IMR-90 (cell line): ENCODE measurements at regions not wholly inside any gene's neighbourhood (a gene's known extent, or its start where the extent isn't known, plus 50 kb on each side); places are given as distances from the start of the nearest gene placed in this dataset.

Experiments
- ATAC-seq: fragments of 200-7000 bp; cut with Tn5 transposase; 2 replicates; pipeline ENCODE4 v1.9.1; 2020; ENCODE audit warnings: low read depth, mild to moderate bottlenecking, moderate library complexity
- BruUV-seq: library from RNA; stranded (reverse); fragments of 400-500 nt; replicated peaks from 2 replicates; lab custom pipeline; 2021; lab: Mats Ljungman, UMichigan
- CTCF ChIA-PET: fragments of 300-600 bp; formaldehyde crosslinking; extraction: SDS; loops from one replicate; lab custom pipeline; 2021; ENCODE audit warnings: antibody characterized with exemption; lab: Yijun Ruan, JAX
- POLR2A ChIA-PET: fragments of 300-600 bp; sonication (Branson Sonifier 250); formaldehyde crosslinking; loops from one replicate; lab custom pipeline; 2022; ENCODE audit warnings: antibody characterized with exemption; ENCODE audit not compliant: unreplicated experiment; lab: Charles Lee
- DNase-seq: peaks from one replicate; pipeline ENCODE4 v3.0.0; 2013
- H2AFZ ChIP-seq: replicated peaks from 2 replicates; pipeline ENCODE3; 2013; ENCODE audit warnings: low read length, mild to moderate bottlenecking; ENCODE audit not compliant: poor library complexity
- H2AK5ac ChIP-seq: 2 replicates; pipeline ENCODE4 v1.6.1; 2013; ENCODE audit warnings: low read depth, low read length, inconsistent platforms
- H2AK9ac ChIP-seq: replicated peaks from 2 replicates; pipeline ENCODE3; 2013; ENCODE audit warnings: mild to moderate bottlenecking, low read depth, low read length, moderate library complexity; ENCODE audit not compliant: poor library complexity
- H2BK120ac ChIP-seq: 2 replicates; pipeline ENCODE4 v1.6.1; 2013; ENCODE audit warnings: low read depth, low read length, inconsistent platforms
- H2BK15ac ChIP-seq: 3 replicates; pipeline ENCODE4 v1.6.1; 2013; ENCODE audit warnings: low read depth, low read length, inconsistent platforms
- H2BK20ac ChIP-seq: 2 replicates; pipeline ENCODE4 v1.6.1; 2013; ENCODE audit warnings: low read depth, mild to moderate bottlenecking, inconsistent platforms, low read length, moderate library complexity
- H2BK5ac ChIP-seq: 2 replicates; pipeline ENCODE4 v1.6.1; 2013; ENCODE audit warnings: mild to moderate bottlenecking, low read depth, low read length, inconsistent platforms; ENCODE audit not compliant: poor library complexity, severe bottlenecking
- H3K14ac ChIP-seq: replicated peaks from 2 replicates; pipeline ENCODE4 v1.6.1; 2013; ENCODE audit warnings: low read depth, low read length, inconsistent platforms
- H3K18ac ChIP-seq: 2 replicates; pipeline ENCODE4 v1.6.1; 2013; ENCODE audit warnings: low read depth, low read length, control low read depth
- H3K23ac ChIP-seq: 2 replicates; pipeline ENCODE4 v1.6.1; 2013; ENCODE audit warnings: low read depth, low read length, inconsistent platforms
- H3K27ac ChIP-seq: 2 replicates; pipeline ENCODE4 v1.5.1; 2013; ENCODE audit warnings: mild to moderate bottlenecking, control low read depth, low read length; ENCODE audit not compliant: insufficient read depth
- H3K27me3 ChIP-seq: 2 replicates; pipeline ENCODE4 v1.6.1; 2013; ENCODE audit warnings: low read length; ENCODE audit not compliant: control insufficient read depth, insufficient read depth
- H3K36me3 ChIP-seq: 2 replicates; pipeline ENCODE4 v1.6.1; 2013; ENCODE audit warnings: low read length, mixed read lengths; ENCODE audit not compliant: control insufficient read depth, insufficient read depth
- H3K4ac ChIP-seq: 2 replicates; pipeline ENCODE4 v1.6.1; 2013; ENCODE audit warnings: low read depth, low read length, inconsistent platforms
- H3K4me1 ChIP-seq: 2 replicates; pipeline ENCODE4 v1.6.1; 2013; ENCODE audit warnings: low read length, mixed read lengths; ENCODE audit not compliant: control insufficient read depth, insufficient read depth
- H3K4me2 ChIP-seq: 2 replicates; pipeline ENCODE4 v1.6.1; 2013; ENCODE audit warnings: low read depth, mild to moderate bottlenecking, control low read depth, low read length, moderate library complexity
- H3K4me3 ChIP-seq: 2 replicates; pipeline ENCODE4 v1.5.1; 2013; ENCODE audit warnings: low read depth, mild to moderate bottlenecking, control low read depth, low read length, moderate library complexity; ENCODE audit not compliant: insufficient read depth
- H3K56ac ChIP-seq: 2 replicates; pipeline ENCODE4 v1.6.1; 2013; ENCODE audit warnings: low read length, inconsistent platforms; ENCODE audit not compliant: insufficient read depth; ENCODE audit errors: extremely low read depth
- H3K79me1 ChIP-seq, 2 experiments: 2 replicates each; pipeline ENCODE4 v1.6.1; 2013; ENCODE audit warnings: low read length in 2 of 2, inconsistent platforms in 1 of 2, low read depth in 1 of 2
- H3K9ac ChIP-seq: 2 replicates; pipeline ENCODE4 v1.6.1; 2013; ENCODE audit warnings: low read depth, low read length, control low read depth
- H3K9me1 ChIP-seq: 2 replicates; pipeline ENCODE4 v1.6.1; 2013; ENCODE audit warnings: low read length, inconsistent platforms; ENCODE audit not compliant: insufficient read depth
- H3K9me3 ChIP-seq: 2 replicates; pipeline ENCODE4 v1.6.1; 2013; ENCODE audit warnings: low read length; ENCODE audit not compliant: control insufficient read depth, insufficient read depth
- H4K20me1 ChIP-seq: 2 replicates; pipeline ENCODE4 v1.6.1; 2013; ENCODE audit warnings: low read length, inconsistent platforms; ENCODE audit not compliant: insufficient read depth
- H4K5ac ChIP-seq: 2 replicates; pipeline ENCODE4 v1.6.1; 2013; ENCODE audit warnings: mild to moderate bottlenecking, low read depth, low read length, control low read depth
- H4K8ac ChIP-seq, 2 experiments: 2 replicates each; pipeline ENCODE4 v1.6.1; 2013; ENCODE audit warnings: low read depth in 2 of 2, low read length in 2 of 2, control low read depth in 1 of 2, inconsistent platforms in 1 of 2
- H4K91ac ChIP-seq: 2 replicates; pipeline ENCODE4 v1.6.1; 2013; ENCODE audit warnings: low read depth, low read length, inconsistent platforms; ENCODE audit not compliant: insufficient read depth
- BHLHE40 ChIP-seq: fragments of 150-350 bp; IDR thresholded peaks from 2 replicates; pipeline ENCODE4 v1.6.1; 2016; ENCODE audit warnings: mild to moderate bottlenecking, low read depth, low read length
- CHD1 ChIP-seq: IDR thresholded peaks from 2 replicates; pipeline ENCODE4 v1.6.1; 2012; ENCODE audit warnings: low read depth, low read length, improper control_type of control experiment
- FOS ChIP-seq: fragments of 150-350 bp; IDR thresholded peaks from 2 replicates; pipeline ENCODE4 v1.6.1; 2016; ENCODE audit warnings: low read depth, low read length
- MAFK ChIP-seq: IDR thresholded peaks from 2 replicates; pipeline ENCODE4 v1.6.1; 2012; ENCODE audit warnings: low read depth, low read length, improper control_type of control experiment
- MAZ ChIP-seq: IDR thresholded peaks from 2 replicates; pipeline ENCODE4 v1.6.1; 2012; ENCODE audit warnings: low read depth, mild to moderate bottlenecking, low read length, improper control_type of control experiment, moderate library complexity, borderline replicate concordance
- NFE2L2 ChIP-seq: fragments of 150-350 bp; IDR thresholded peaks from 2 replicates; pipeline ENCODE4 v1.6.1; 2016; ENCODE audit warnings: low read depth, mild to moderate bottlenecking, low read length
- POLR2A ChIP-seq: IDR thresholded peaks from 2 replicates; pipeline ENCODE4 v1.6.1; 2012; ENCODE audit warnings: mild to moderate bottlenecking, low read depth, low read length
- RAD21 ChIP-seq: IDR thresholded peaks from 2 replicates; pipeline ENCODE4 v1.6.1; 2012; ENCODE audit warnings: low read length, improper control_type of control experiment
- RCOR1 ChIP-seq: IDR thresholded peaks from 2 replicates; pipeline ENCODE4 v1.6.1; 2012; ENCODE audit warnings: mild to moderate bottlenecking, low read length, improper control_type of control experiment; ENCODE audit not compliant: insufficient replicate concordance
- RFX5 ChIP-seq: IDR thresholded peaks from 2 replicates; pipeline ENCODE4 v1.8.0; 2012; ENCODE audit warnings: low read depth, mild to moderate bottlenecking, low read length, moderate library complexity
- SMC3 ChIP-seq: fragments of 150-350 bp; IDR thresholded peaks from 2 replicates; pipeline ENCODE4 v1.6.1; 2016; ENCODE audit warnings: low read depth, mild to moderate bottlenecking, antibody characterized with exemption, low read length, moderate library complexity
- WGBS, 2 experiments: methylation state at CpG; one replicate each; pipeline versions ENCODE4 v1.1.5 to v1.1.7; 2013; ENCODE audit warnings: missing lambda C conversion rate in 2 of 2; ENCODE audit not compliant: insufficient read length in 1 of 2; ENCODE audit errors: extremely low coverage in 2 of 2; 5-methylcytosine and 5-hydroxymethylcytosine counted together
- dilution Hi-C: fragments of 300-500 bp; cut with HindIII; formaldehyde crosslinking; loops from one replicate; pipeline ENCODE4 v1.14.3; 2018; ENCODE audit warnings: low sequenced_read_pairs; ENCODE audit not compliant: unreplicated experiment
- in situ Hi-C: fragments of 300-500 bp; cut with MboI; formaldehyde crosslinking; loops from 3 replicates; pipeline ENCODE4 v1.14.3; 2019; ENCODE audit warnings: low sequenced_read_pairs, inconsistent platforms, mixed read lengths
- intact Hi-C: fragments of 100-400 bp; cut with micrococcal nuclease; formaldehyde crosslinking; loops from 2 replicates; pipeline ENCODE4 v1.10.0; 2022
- TF ChIP-seq, protein P1 (sequence below): conservative IDR thresholded peaks from 2 replicates; pipeline ENCODE4 v1.5.1; 2012; ENCODE audit warnings: mild to moderate bottlenecking, low read depth, low read length, improper control_type of control experiment

DNA sequence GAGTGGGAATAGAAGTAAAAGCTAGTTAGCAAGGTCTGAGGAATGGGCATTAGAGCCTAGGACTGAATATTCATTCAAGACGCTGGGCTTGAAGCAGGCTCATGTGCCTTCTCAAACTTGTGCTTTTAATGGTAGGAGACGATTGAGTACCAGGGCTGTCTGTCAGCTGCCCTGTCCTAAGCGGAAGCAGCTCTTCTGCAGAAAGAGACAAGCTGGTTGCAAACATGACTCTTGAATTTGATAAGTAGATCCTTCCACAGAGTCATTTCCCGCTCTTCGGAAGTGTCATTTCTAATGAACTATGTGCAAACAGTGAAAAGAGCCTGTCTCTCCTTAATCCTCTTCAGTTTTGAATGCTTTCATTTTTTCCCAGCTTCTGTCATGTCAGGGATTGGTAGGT lies 176.4 kb downstream of the TFAP2B start:
- no peak overlapping the region for H3K4me2 ChIP-seq
- no peak overlapping the region for H3K56ac ChIP-seq
- no peak overlapping the region for H2AFZ ChIP-seq
- no peak overlapping the region for H2BK20ac ChIP-seq
- no TSS peak for BruUV-seq
- no peak overlapping the region for H2AK9ac ChIP-seq
- no peak overlapping the region for H3K18ac ChIP-seq
- CTCF ChIA-PET = interaction anchor here (0.6 kb wide), 1 partner anchor 1218 kb away, joined by 3 read pairs; no protein-coding TSS in a partner anchor
- no peak overlapping the region for H3K14ac ChIP-seq
- H4K20me1 ChIP-seq = no peaks in the 10 kb centered on the region
- no peaks in the 10 kb centered on the region for H3K9me1 ChIP-seq
- no peaks in the 10 kb centered on the region for H3K27me3 ChIP-seq
- H3K4ac ChIP-seq = no peak overlapping the region
- no peak overlapping the region for H3K23ac ChIP-seq
- TF ChIP-seq MAZ (no peak), BHLHE40 (no peak), POLR2A (no peak), SMC3 (no peak), CHD1 (no peak), RCOR1 (no peak), RFX5 (no peak), FOS (no peak), MAFK (no peak), RAD21 (no peak), NFE2L2 (no peak)
- TF ChIP-seq, protein P1, sequence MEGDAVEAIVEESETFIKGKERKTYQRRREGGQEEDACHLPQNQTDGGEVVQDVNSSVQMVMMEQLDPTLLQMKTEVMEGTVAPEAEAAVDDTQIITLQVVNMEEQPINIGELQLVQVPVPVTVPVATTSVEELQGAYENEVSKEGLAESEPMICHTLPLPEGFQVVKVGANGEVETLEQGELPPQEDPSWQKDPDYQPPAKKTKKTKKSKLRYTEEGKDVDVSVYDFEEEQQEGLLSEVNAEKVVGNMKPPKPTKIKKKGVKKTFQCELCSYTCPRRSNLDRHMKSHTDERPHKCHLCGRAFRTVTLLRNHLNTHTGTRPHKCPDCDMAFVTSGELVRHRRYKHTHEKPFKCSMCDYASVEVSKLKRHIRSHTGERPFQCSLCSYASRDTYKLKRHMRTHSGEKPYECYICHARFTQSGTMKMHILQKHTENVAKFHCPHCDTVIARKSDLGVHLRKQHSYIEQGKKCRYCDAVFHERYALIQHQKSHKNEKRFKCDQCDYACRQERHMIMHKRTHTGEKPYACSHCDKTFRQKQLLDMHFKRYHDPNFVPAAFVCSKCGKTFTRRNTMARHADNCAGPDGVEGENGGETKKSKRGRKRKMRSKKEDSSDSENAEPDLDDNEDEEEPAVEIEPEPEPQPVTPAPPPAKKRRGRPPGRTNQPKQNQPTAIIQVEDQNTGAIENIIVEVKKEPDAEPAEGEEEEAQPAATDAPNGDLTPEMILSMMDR = no peak
- DNase-seq (no peak), ATAC-seq (no peak)
- in situ Hi-C loops (no loop called here), intact Hi-C loops (no loop called here), dilution Hi-C loops (no loop called here)
- peaks cover 11% of the 10 kb centered on the region for H3K9me3 ChIP-seq
- H3K4me1 ChIP-seq = no peaks in the 10 kb centered on the region
- no peak overlapping the region for H4K5ac ChIP-seq
- no peak overlapping the region for H3K9ac ChIP-seq
- no peaks in the 10 kb centered on the region for H3K79me1 ChIP-seq
- WGBS, 2 experiments = 33% methylated on average over 1 of the region's 5 CpGs; no CpG with 5 or more reads in 1 of the 2 experiments
- no peak overlapping the region for H4K8ac ChIP-seq
- H2BK5ac ChIP-seq = no peak overlapping the region
- H3K27ac ChIP-seq = no peak overlapping the region
- no peak overlapping the region for H2BK120ac ChIP-seq
- H4K91ac ChIP-seq = no peak overlapping the region
- H2AK5ac ChIP-seq = no peak overlapping the region
- POLR2A ChIA-PET = no interaction called here
- no peak overlapping the region for H3K4me3 ChIP-seq
- no peak overlapping the region for H2BK15ac ChIP-seq
- no peaks in the 10 kb centered on the region for H3K36me3 ChIP-seq
